Ramos (cell line): ENCODE measurements at regions not wholly inside any gene's neighbourhood (a gene's known extent, or its start where the extent isn't known, plus 50 kb on each side); places are given as distances from the start of the nearest gene placed in this dataset.

Source experiments
- in situ Hi-C: fragments of 300-500 bp; cut with MboI; formaldehyde crosslinking; loops from one replicate; pipeline ENCODE4 v1.14.3; 2022; ENCODE audit warnings: low sequenced_read_pairs; ENCODE audit not compliant: unreplicated experiment

GRCh38 chr12:58503731-58504130 is 416.6 kb downstream of the LRIG3 start:
- in situ Hi-C loops = no loop called here

- in situ Hi-C loops = no loop called here
Observed at GRCh38 chr12:58504143-58504938, 416.0 kb downstream of the LRIG3 start.

- in situ Hi-C loops = no loop called here
Observed at GRCh38 chr12:58509116-58509885, 411.0 kb downstream of the LRIG3 start.

GRCh38 chr12:58513301-58513834 is 406.9 kb downstream of the LRIG3 start:
- in situ Hi-C loops = no loop called here

GRCh38 chr12:58513852-58514251 is 406.5 kb downstream of the LRIG3 start:
- in situ Hi-C loops = no loop called here

GRCh38 chr12:58519839-58520238 is 400.5 kb downstream of the LRIG3 start:
- in situ Hi-C loops = no loop called here

GRCh38 chr12:58521152-58521551 is 399.2 kb downstream of the LRIG3 start:
- in situ Hi-C loops = no loop called here

- in situ Hi-C loops = no loop called here
Observed at GRCh38 chr12:58521796-58522195, 398.5 kb downstream of the LRIG3 start.

- in situ Hi-C loops = no loop called here
Observed at GRCh38 chr12:58523360-58523759, 396.9 kb downstream of the LRIG3 start.

GRCh38 chr12:58528271-58528670 is 392.0 kb downstream of the LRIG3 start:
- in situ Hi-C loops = no loop called here

GRCh38 chr12:58529114-58529665 is 391.1 kb downstream of the LRIG3 start:
- in situ Hi-C loops = no loop called here

GRCh38 chr12:58529897-58530741 is 390.2 kb downstream of the LRIG3 start:
- in situ Hi-C loops = no loop called here

- in situ Hi-C loops = no loop called here
Observed at GRCh38 chr12:58530742-58531062, 389.6 kb downstream of the LRIG3 start.

GRCh38 chr12:58532855-58533608 is 387.3 kb downstream of the LRIG3 start:
- in situ Hi-C loops = no loop called here

- in situ Hi-C loops = no loop called here
Observed at GRCh38 chr12:58533652-58534051, 386.7 kb downstream of the LRIG3 start.

GRCh38 chr12:58537278-58537677 is 383.0 kb downstream of the LRIG3 start:
- in situ Hi-C loops = no loop called here

- in situ Hi-C loops = no loop called here
Observed at GRCh38 chr12:58539295-58539694, 381.0 kb downstream of the LRIG3 start.

GRCh38 chr12:58540480-58541299 is 379.6 kb downstream of the LRIG3 start:
- in situ Hi-C loops = no loop called here

GRCh38 chr12:58541300-58541690 is 379.0 kb downstream of the LRIG3 start:
- in situ Hi-C loops = no loop called here
